SKM-1 treated with dmso at 0.1 percent for 144 hours (cell line): ENCODE measurements at regions not wholly inside any gene's neighbourhood (a gene's known extent, or its start where the extent isn't known, plus 50 kb on each side); places are given as distances from the start of the nearest gene placed in this dataset.

ENCODE experiments used
- DNase-seq: peaks from one replicate; lab custom pipeline; 2025; ENCODE audit not compliant: unreplicated experiment; lab: John Stamatoyannopoulos, UW

- no peak for DNase-seq
Observed at GRCh38 chr3:73719861-73720260, 95.1 kb upstream of the PDZRN3 start.

DNA sequence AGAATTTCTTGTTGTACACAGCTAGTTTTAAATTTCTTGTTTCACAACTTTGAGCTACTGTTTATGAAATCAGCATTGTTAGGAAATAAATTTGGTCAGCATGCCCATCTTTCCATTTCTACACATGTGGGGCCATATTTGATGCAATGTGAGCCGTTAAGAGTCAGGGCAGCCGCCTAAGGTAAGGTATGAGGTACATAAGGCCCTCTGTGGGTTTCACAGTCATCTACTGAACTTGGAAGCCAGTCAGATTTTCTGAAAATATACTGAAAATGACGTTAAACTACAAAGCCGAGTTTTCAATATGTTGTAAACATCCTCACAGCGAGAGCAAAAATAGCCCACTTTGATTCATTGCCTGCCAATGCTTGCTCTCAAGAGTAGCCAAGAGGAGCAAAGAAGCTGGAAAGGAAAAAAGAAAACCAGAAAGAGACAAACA lies 94.7 kb upstream of the PDZRN3 start:
- DNase-seq = no peak

GRCh38 chr3:73718326-73719110 lies 93.8 kb upstream of the PDZRN3 start:
- DNase-seq = no peak

DNA sequence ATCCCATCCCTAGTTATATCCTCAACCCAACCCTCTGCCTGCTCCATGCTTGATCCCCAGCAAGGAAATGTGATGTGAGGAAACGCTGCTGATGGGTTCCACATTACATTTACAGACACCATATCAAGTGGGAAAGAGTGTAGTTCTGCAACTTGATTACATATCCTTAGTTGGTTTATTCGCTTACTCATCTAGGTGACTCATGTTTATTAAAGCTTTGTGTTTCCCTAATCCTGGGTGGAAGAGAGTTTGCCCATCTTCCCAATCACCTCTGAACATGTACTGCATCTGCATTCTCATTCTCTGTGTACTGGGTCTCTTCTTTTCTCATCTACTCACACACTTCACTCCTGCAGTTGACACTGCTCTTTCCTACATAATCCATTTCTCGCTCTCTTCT lies 91.7 kb upstream of the PDZRN3 start:
- DNase-seq = no peak

DNA sequence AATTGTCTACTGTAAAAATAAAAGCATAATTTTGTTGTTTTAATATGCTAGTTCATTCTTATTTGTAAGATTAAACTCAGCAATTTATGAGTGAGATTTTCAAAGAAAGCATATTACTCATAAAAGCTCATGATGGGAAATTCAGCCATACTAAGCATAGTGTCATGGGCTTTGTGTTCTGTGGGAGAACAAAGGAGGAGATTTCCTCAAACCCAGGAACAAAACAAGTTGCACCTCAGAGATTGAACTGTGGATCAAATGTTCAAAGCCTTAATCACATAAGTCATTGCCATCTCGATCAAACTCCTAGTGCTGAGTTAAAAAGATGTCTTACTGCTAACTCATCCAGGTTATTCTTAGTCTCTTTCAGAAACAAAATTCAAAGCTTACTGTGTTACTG lies 85.6 kb upstream of the PDZRN3 start:
- no peak for DNase-seq

DNA sequence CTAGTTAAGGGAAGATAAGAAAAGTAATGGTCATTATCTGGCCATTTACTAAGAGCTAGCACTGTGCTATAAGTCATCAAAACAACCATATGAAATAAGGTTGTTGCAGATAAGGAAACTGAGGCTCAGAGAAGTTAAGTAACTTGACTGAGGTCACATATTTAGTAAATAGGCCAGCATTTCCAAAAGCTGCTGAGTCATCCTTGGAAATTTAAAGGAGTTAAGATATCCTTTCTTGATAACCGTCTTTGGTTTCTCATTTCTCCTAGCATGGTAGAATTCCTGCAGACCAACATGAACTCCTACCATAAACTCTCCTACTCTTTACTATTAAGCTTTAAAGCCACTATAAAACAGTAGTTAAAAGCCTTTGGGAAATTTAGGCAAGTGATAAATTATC lies 85.0 kb upstream of the PDZRN3 start:
- no peak for DNase-seq

DNA sequence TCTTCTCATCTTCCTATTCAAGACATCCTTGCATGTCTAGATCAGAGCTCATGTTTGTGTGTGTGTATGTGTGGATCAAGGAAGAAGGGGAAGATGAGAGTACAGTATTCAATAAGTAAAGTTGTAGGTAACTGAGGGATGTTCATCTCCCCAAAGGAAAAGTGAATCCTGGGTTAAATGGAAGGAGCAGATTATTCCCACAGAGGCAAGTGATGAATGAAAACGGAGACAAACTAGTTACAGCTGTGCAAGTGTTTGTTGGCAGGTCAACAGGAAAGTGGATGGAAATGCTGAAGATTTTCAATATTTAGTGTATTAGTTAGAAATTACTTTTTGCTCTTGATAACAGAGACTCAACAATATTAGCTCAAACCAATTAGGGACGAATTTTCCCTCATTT lies 84.2 kb upstream of the PDZRN3 start:
- no peak for DNase-seq

GRCh38 chr3:73707772-73708171 lies 83.0 kb upstream of the PDZRN3 start:
- DNase-seq = no peak

GRCh38 chr3:73706771-73707170 lies 82.0 kb upstream of the PDZRN3 start:
- DNase-seq = no peak

DNA sequence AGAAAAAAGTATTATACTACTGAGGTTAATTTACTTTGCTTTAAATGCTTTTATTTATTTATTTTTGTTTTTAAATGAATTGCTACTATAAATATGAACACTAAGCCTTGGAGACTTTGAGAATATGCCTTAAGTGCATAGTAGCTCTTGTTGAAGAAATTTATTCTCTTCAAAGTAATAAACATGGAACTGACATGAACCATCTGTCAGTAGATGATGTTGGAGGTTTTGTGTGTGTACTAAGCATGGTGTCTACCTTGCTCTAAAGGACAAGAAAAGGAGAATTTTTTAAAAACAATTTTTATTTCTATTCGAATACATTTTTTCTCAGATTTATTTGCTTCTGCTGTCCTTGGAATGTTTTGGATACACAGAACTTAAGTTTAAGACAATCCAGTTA lies 81.1 kb upstream of the PDZRN3 start:
- DNase-seq = no peak

GRCh38 chr3:73699327-73699726 lies 74.6 kb upstream of the PDZRN3 start:
- no peak for DNase-seq

DNA sequence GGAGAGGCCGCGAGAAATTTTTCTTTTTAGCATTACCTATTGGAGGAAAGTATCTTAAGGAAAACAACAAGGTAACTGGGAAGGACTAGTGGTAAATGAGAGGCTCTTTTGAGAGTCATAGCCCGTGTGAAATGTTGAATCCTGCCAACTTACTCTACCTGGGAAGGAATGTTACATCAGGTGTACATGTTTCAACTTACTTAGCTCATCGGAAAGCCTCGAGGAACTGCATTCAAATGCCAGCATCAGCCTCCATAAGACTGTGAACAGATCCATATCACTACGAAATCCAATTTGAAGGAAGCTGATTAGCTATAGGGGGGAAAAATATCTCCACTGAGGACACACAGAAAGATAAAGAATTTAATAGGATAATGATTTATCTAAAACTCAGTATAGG lies 72.3 kb upstream of the PDZRN3 start:
- no peak for DNase-seq

DNA sequence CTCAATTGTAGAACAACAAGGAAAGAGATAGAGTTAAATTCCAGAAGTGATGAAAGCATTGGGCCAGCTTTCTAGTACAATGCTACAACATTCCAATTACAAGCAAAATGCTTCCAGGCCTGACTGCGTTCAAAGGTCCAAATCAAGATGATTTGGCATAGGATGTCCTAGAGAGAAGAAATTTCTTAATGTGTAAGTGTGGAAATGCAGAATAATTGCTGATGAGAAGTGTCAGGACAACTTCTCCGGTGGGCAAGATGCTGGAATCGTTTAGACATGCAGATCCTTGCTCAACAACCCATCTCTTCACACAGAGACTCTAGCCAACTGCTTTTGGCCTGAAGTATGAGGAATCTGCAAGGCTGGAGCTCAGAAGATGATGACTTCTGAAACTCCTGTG lies 71.1 kb upstream of the PDZRN3 start:
- no peak for DNase-seq

DNA sequence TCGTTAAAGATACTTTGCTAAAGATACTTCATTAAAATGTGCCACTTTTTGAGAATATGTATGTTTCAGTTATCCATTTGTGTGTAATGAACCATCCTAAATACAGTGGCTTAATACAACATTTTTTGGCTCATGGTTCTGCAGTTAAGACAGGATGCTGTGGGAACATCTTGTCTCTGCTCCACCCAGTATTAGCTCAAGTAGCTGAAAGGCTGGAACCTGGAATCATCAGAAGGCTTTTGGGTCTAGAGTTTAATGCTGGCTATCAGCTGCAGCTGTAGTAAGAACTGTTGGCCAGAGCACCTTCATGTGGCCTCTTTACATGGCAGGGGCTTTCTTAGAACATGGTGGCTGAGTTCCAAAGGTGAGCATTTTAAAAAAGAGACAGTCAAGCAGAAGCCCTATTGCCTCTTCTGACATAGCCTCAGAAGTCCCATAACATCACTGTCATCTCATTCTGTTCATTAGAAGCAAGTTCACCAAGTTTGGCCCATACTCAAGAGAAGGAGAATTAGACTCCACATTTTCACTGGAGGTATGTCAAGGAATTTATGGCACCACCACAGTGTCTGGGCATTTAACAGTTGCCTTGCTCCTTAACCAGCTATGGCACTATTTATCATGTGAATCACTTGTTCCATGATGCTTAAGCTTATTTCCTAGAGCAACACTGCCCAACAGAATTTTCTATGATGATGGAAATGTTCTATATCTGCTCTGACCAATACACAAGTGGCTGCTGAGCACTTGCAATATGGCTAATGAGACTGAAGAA lies 70.4 kb upstream of the PDZRN3 start:
- no peak for DNase-seq

GRCh38 chr3:73687106-73688004 lies 62.6 kb upstream of the PDZRN3 start:
- no peak for DNase-seq

DNA sequence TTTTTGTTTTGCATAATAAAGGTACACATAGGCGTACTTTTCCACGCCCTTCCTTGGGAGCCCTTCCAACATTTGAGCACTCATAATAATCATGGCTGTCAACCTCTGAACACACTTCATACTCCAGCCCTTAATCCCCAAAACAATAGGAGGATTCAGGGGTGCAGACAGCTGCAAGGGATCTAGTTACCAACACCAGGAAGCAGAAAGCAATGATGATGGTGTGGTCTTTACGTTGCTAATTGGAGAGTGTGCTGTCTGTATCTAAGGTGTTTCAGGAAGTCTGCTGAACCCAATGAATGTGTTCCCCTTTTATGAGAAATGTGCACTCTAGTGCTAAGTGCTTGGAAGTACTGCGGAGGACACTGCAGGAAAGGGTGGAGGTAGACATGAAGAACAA lies 60.3 kb upstream of the PDZRN3 start:
- DNase-seq = no peak

- no peak for DNase-seq
Observed at GRCh38 chr3:73683706-73684105, 59.0 kb upstream of the PDZRN3 start.

DNA sequence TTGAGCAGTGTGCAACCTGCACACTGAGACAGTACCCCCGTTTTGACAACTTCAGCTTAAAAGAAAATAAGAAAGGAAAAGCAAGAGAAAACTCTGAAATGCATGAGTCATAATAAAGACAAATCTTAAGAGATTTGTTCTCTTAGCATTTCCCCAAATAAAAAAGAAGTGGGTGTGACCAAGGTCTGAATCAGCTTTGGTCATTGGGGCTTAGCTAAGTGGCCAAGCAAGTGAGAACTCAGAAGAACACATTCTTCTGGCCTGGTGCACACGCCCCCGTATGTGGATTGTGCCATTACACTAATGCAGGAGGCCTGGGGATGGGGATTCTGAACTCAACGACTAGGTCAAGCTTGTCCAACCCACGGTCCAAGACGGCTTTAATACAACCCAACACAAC lies 56.9 kb upstream of the PDZRN3 start:
- DNase-seq = no peak

GRCh38 chr3:73681198-73681597 lies 56.5 kb upstream of the PDZRN3 start:
- DNase-seq = no peak

DNA sequence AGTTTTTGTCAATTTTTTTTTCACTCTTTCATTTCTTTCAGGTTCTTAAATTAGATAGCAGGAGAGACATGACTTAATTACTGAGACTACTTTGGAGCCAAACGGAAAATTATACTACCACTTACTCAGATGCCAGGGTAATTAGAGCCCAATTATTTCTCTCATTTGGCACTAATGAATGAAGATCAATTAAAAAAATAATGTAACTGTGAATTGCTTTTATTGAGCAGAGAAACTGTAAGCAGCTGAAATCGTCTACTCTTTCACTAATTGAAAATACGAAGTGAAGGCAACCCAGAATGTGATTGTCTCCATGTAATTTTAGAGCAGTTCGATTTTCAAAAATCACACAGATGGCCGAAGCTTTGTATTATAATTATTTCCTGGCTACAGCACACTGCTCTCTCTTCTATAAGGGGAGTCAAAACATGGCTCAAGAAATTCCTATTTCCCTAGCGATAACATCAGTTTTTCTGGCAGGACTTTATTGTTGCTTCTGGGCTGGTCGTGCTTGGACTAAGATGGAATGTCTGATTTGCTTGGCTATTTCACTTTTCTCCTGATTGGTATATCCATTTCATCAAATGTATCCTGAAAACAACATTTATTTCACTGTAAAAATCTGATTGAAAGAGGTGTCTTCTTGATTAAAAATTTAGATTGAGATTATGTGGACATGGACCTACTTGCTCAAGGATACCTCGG lies 55.8 kb upstream of the PDZRN3 start:
- no peak for DNase-seq
